ENCODE measurements at regions not wholly inside any gene's neighbourhood (a gene's known extent, or its start where the extent isn't known, plus 50 kb on each side); places are given as distances from the start of the nearest gene placed in this dataset.

DNA sequence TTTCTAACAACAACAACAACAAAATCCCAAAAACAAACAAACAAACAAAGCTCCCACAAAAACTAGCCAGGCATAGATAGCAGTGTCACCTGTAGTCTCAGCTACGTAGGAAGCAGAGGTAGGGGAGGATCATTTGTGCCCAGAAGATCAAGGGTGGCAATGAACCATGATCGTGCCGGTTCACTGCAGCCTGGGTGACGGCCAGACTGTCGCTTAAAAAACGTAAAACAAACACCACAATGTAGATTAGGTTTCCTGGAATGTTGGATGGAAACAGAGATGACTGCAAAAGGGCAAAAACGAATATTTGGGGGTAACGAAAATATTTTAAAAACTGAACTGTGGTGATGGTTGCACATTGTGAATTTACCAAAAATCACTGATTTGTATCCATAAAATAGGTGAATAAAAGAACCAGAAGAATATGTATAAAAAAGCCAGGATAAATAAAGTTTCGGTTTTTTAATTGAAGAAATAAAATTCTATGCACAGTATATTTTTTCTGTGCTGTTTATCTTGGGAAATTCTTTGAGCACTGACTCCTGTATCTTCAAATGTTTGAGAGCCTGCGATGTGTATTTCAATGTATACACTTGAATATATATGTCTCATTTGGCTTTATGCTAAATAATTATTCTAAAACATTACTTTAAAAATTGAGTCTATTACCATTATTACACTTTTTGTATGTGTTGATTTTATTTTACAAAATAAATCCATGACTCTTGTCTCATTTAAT lies 1477.0 kb downstream of the PCDH7 start:
- no peak for TF ChIP-seq GATA3 (IDR thresholded peaks at IDR 0.05; ENCODE audit: low read depth, low read length)
- TF ChIP-seq GATA2 (IDR thresholded peaks at IDR 0.05; ENCODE audit: low read depth, low read length): no peak

All from SH-SY5Y (cell line).